T-helper 1 cell treated with Interleukin-12 subunit alpha and Interleukin-12 subunit beta and Interleukin-4 antibody, amounts not matched to agents 30 μg/mL and 1 μg/mL, for 36 hours (primary cell): ENCODE measurements at regions not wholly inside any gene's neighbourhood (a gene's known extent, or its start where the extent isn't known, plus 50 kb on each side); places are given as distances from the start of the nearest gene placed in this dataset.

ENCODE experiments used
- H3K27ac Mint-ChIP-seq: one replicate; pipeline ENCODE4 v1.8.0; 2021; ENCODE audit warnings: mild to moderate bottlenecking, mixed read lengths
- H3K27me3 Mint-ChIP-seq: one replicate; pipeline ENCODE4 v1.8.0; 2021; ENCODE audit warnings: low read depth, mixed read lengths
- H3K36me3 Mint-ChIP-seq: one replicate; pipeline ENCODE4 v1.8.0; 2021; ENCODE audit warnings: low read depth, mixed read lengths
- H3K4me1 Mint-ChIP-seq: one replicate; pipeline ENCODE4 v1.8.0; 2021; ENCODE audit warnings: low read depth, mixed read lengths
- H3K4me3 Mint-ChIP-seq: one replicate; pipeline ENCODE4 v1.8.0; 2021; ENCODE audit warnings: mild to moderate bottlenecking, moderate library complexity, mixed read lengths
- H3K9me3 Mint-ChIP-seq: one replicate; pipeline ENCODE4 v1.8.0; 2021; ENCODE audit warnings: mixed read lengths

DNA sequence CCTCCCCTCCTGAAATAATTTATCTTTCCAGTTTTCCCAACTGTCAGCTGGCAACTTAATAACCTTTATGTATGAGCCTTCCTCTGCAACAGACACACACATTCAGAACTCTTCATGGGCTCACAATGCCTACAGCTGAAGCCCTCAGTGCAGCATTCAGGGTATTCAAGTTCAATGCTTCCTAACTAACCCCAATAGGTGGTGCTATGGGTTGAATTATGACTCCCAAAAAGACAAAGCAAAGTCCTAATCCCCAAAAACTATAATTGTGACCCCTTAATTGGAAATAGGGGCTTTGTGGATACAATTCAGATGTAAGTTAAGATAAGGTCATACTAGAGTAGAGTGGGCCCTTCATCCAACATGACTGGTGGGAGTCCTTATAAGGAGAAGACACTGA is 202.2 kb downstream of the SUCLA2 start:
- Mint-ChIP-seq H3K36me3 (no peaks in the 10 kb centered on the region), H3K9me3 (peaks cover 5% of the 10 kb centered on the region), H3K27me3 (no peaks in the 10 kb centered on the region), H3K4me3 (no peak overlapping the region), H3K4me1 (no peaks in the 10 kb centered on the region), H3K27ac (no peak overlapping the region)

DNA sequence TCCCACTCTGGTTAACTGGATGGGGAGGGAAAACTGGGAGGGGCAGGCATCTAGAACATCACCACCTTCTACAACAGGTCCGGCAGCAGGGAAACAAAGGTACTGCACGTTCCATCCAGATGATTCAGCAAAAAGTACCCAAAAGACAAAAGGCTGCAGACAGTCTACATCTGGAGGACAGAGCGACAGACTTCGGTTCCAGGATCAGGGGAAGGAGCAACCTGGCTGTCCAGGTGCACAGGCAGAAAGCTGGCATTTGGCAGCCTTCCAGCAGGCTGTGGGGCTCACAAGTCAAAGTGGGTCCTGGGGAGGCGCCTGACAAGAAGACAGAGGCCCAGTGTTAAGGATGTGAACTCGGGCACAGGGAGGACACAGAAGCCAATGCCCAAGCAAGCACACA is 202.9 kb downstream of the SUCLA2 start:
- peaks cover 5% of the 10 kb centered on the region for H3K9me3 Mint-ChIP-seq
- H3K27me3 Mint-ChIP-seq: no peaks in the 10 kb centered on the region
- no peaks in the 10 kb centered on the region for H3K4me1 Mint-ChIP-seq
- no peak overlapping the region for H3K4me3 Mint-ChIP-seq
- H3K27ac Mint-ChIP-seq: no peak overlapping the region
- H3K36me3 Mint-ChIP-seq: no peaks in the 10 kb centered on the region

GRCh38 chr13:47796816-47797215 is 204.3 kb downstream of the SUCLA2 start:
- no peaks in the 10 kb centered on the region for H3K36me3 Mint-ChIP-seq
- H3K4me1 Mint-ChIP-seq: no peaks in the 10 kb centered on the region
- H3K27ac Mint-ChIP-seq: no peak overlapping the region
- H3K9me3 Mint-ChIP-seq: peaks cover 10% of the 10 kb centered on the region
- no peaks in the 10 kb centered on the region for H3K27me3 Mint-ChIP-seq
- H3K4me3 Mint-ChIP-seq: no peak overlapping the region

DNA sequence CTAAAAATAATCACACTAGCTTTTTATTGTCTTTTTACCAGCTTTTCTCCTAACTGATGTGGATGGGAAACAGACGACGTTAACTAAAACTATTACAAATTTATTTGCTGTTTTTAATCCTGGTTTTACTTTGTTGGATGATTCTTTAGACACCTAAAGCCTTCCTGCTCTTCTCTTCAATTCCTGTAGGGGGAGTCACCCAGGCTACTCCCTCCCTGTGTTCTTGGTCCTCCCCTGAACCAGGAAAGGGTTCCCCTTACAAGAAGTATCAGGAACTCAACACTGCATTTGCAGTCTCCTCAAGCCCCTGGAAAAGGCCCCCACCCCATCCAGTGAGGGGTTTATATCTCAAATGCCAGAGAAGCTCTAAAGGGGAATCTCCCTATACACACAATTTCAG is 206.1 kb downstream of the SUCLA2 start:
- Mint-ChIP-seq H3K4me1 (no peaks in the 10 kb centered on the region), H3K27me3 (no peaks in the 10 kb centered on the region), H3K4me3 (no peak overlapping the region), H3K27ac (no peak overlapping the region), H3K36me3 (no peaks in the 10 kb centered on the region), H3K9me3 (peaks cover 22% of the 10 kb centered on the region)

DNA sequence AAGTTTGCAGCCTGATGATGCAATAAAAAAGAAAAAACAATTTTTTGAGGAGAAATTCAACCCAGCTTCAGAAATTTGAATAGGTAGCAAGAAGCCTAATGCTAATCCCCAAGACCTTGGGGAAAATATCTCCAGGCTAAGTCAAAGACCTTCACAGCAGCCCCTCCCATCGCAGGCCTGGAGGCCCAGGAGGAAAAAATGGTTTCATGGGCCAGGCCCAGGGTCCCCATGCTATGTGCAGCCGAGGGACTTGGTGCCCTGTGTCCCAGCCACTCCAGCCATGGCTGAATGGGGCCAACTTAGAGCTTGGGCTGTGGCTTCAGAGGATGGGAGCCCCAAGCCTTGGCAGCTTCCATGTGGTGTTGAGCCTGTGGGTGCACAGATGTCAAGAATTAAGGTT is 210.3 kb downstream of the SUCLA2 start:
- H3K9me3 Mint-ChIP-seq: peaks cover 22% of the 10 kb centered on the region
- no peak overlapping the region for H3K27ac Mint-ChIP-seq
- no peaks in the 10 kb centered on the region for H3K4me1 Mint-ChIP-seq
- no peaks in the 10 kb centered on the region for H3K36me3 Mint-ChIP-seq
- no peak overlapping the region for H3K4me3 Mint-ChIP-seq
- H3K27me3 Mint-ChIP-seq: no peaks in the 10 kb centered on the region

GRCh38 chr13:47788844-47789243 is 212.2 kb downstream of the SUCLA2 start:
- Mint-ChIP-seq H3K27ac (no peak overlapping the region), H3K36me3 (no peaks in the 10 kb centered on the region), H3K9me3 (peaks cover 22% of the 10 kb centered on the region), H3K4me1 (no peaks in the 10 kb centered on the region), H3K4me3 (no peak overlapping the region), H3K27me3 (no peaks in the 10 kb centered on the region)

DNA sequence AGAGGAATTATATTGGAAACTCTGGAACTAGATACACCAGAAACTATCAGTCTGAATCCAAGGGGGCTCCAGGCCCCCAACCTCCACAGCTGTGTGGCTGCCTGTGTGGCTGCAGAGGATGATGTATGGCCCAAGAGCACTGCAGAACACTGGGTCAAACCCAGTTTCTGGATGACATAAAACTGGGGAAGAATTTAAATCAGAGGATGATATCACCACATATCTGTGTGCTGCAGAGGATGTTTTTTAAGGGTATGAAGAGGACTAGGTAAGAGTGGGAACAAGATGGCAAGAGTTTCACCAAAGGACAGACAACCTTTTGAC is 226.4 kb downstream of the SUCLA2 start:
- no peak overlapping the region for H3K4me3 Mint-ChIP-seq
- H3K36me3 Mint-ChIP-seq: no peaks in the 10 kb centered on the region

DNA sequence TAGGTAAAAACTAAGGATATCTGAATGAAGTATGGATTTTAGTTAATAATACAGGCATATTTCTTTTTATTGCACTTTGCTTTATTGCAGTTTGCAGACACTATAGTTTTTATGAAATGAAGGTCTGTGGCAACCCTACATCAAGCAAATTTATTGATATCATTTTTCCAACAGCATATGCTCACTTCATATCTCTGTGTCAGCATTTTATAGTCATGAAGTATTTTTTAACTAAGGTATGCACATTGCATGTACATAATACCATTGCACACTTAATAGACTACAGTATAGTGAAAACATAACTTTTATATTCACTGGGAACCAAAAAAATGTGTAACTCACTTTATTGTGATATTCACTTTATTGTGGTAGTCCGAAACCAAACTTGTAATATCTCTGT is 236.3 kb downstream of the SUCLA2 start:
- Mint-ChIP-seq H3K27me3 (no peaks in the 10 kb centered on the region), H3K27ac (no peak overlapping the region), H3K9me3 (no peaks in the 10 kb centered on the region), H3K4me3 (no peak overlapping the region), H3K4me1 (no peaks in the 10 kb centered on the region), H3K36me3 (no peaks in the 10 kb centered on the region)

More for the DNA sequence above, 226.4 kb downstream of the SUCLA2 start:
- H3K9me3 Mint-ChIP-seq: peaks cover 7% of the 10 kb centered on the region
- no peak overlapping the region for H3K27ac Mint-ChIP-seq
- peaks cover 3% of the 10 kb centered on the region for H3K27me3 Mint-ChIP-seq
- H3K4me1 Mint-ChIP-seq: no peaks in the 10 kb centered on the region

GRCh38 chr13:47757466-47758080 is 243.5 kb downstream of the SUCLA2 start:
- H3K27me3 Mint-ChIP-seq: no peaks in the 10 kb centered on the region
- no peaks in the 10 kb centered on the region for H3K4me1 Mint-ChIP-seq
- H3K36me3 Mint-ChIP-seq: no peaks in the 10 kb centered on the region
- H3K4me3 Mint-ChIP-seq: no peak overlapping the region
- H3K27ac Mint-ChIP-seq: no peak overlapping the region
- peaks cover 4% of the 10 kb centered on the region for H3K9me3 Mint-ChIP-seq

- no peaks in the 10 kb centered on the region for H3K9me3 Mint-ChIP-seq
- no peak overlapping the region for H3K4me3 Mint-ChIP-seq
- H3K4me1 Mint-ChIP-seq: no peaks in the 10 kb centered on the region
- H3K27ac Mint-ChIP-seq: no peak overlapping the region
- no peaks in the 10 kb centered on the region for H3K27me3 Mint-ChIP-seq
- H3K36me3 Mint-ChIP-seq: no peaks in the 10 kb centered on the region
Measured at GRCh38 chr13:47747901-47748300, 253.2 kb downstream of the SUCLA2 start.

GRCh38 chr13:47726394-47726793 is 274.7 kb downstream of the SUCLA2 start:
- Mint-ChIP-seq H3K27ac (no peak overlapping the region), H3K4me3 (no peak overlapping the region), H3K4me1 (no peaks in the 10 kb centered on the region), H3K27me3 (no peaks in the 10 kb centered on the region), H3K36me3 (no peaks in the 10 kb centered on the region), H3K9me3 (peaks cover 5% of the 10 kb centered on the region)

- Mint-ChIP-seq H3K9me3 (peaks cover 5% of the 10 kb centered on the region), H3K4me1 (no peaks in the 10 kb centered on the region), H3K36me3 (no peaks in the 10 kb centered on the region), H3K4me3 (no peak overlapping the region), H3K27ac (no peak overlapping the region), H3K27me3 (no peaks in the 10 kb centered on the region)
Measured at GRCh38 chr13:47723898-47724297, 277.2 kb downstream of the SUCLA2 start.

- H3K36me3 Mint-ChIP-seq: no peaks in the 10 kb centered on the region
- H3K4me3 Mint-ChIP-seq: no peak overlapping the region
- no peaks in the 10 kb centered on the region for H3K4me1 Mint-ChIP-seq
- no peaks in the 10 kb centered on the region for H3K27me3 Mint-ChIP-seq
- no peak overlapping the region for H3K27ac Mint-ChIP-seq
- peaks cover under 1% of the 10 kb centered on the region for H3K9me3 Mint-ChIP-seq
Measured at GRCh38 chr13:47719164-47719563, 281.9 kb downstream of the SUCLA2 start.

DNA sequence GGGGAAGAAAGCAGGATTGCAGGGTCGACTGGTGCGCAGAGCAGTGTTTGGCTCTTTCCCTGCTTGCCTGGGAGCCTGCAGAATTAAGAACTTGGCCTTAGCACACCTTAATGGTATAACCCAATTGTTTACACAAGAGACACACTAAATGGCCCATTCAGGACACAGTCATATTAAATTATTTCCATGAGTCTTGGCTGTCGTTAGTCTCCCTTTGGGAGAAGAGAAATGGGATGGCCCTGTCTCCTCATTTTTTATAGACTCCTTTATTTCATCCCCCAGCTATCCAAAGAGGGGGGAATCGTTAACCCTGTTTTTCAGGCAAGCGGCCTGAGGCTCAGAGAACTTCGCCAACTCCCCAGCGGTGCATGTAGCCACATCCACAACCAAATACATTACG is 282.5 kb downstream of the SUCLA2 start:
- Mint-ChIP-seq H3K4me3 (no peak overlapping the region), H3K9me3 (peaks cover 6% of the 10 kb centered on the region), H3K27ac (no peak overlapping the region), H3K4me1 (no peaks in the 10 kb centered on the region), H3K36me3 (no peaks in the 10 kb centered on the region), H3K27me3 (no peaks in the 10 kb centered on the region)

DNA sequence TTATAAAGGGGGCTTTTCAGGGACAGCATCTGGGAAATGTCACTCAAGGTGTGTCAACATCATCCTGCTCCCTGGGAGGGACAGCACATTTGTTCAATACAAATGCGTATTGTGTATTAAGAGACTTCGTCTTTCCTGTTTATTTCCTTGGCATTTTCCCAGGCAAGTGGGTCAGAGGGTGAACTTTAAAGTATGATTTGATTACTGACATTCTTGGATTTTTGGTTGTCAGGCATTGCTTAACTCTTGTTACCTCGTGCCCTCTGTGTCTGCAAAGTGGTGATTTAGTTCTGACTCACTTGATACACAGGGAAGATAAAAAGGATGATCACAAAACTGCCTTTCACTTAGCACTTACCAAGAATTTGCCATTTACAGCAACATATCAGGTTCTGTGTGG is 292.7 kb downstream of the SUCLA2 start:
- no peak overlapping the region for H3K27ac Mint-ChIP-seq
- H3K9me3 Mint-ChIP-seq: peaks cover 9% of the 10 kb centered on the region

DNA sequence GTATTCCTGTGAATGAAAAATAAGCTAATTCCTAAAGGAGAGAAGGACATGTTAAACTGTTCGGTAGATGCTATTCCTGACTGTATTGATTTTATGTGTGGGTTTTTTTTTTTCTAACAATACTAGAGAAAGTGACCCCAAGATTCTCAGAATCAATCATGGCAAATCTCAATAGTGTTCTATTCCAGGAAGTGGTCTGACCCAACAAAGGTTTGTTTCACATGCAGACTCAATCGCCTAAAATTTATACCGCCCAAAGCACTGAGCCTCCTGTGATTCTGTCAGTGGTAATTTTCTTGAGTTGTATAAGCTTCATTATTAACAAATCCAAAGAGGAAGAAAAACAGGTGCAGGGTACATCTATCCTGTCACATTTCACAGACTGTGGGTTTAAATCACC is 293.7 kb downstream of the SUCLA2 start:
- Mint-ChIP-seq H3K27ac (no peak overlapping the region), H3K27me3 (peaks cover 4% of the 10 kb centered on the region), H3K4me3 (no peak overlapping the region), H3K4me1 (peaks cover 2% of the 10 kb centered on the region), H3K9me3 (peaks cover 4% of the 10 kb centered on the region), H3K36me3 (no peaks in the 10 kb centered on the region)

More for the DNA sequence above, 292.7 kb downstream of the SUCLA2 start:
- no peak overlapping the region for H3K4me3 Mint-ChIP-seq
- peaks cover 2% of the 10 kb centered on the region for H3K4me1 Mint-ChIP-seq
- H3K36me3 Mint-ChIP-seq: no peaks in the 10 kb centered on the region
- peaks cover 4% of the 10 kb centered on the region for H3K27me3 Mint-ChIP-seq
